Right atrium auricular region (tissue), 2 donors: ENCODE measurements at regions not wholly inside any gene's neighbourhood (a gene's known extent, or its start where the extent isn't known, plus 50 kb on each side); places are given as distances from the start of the nearest gene placed in this dataset.

Experiments used
- DNase-seq: peaks from one replicate; pipeline ENCODE4 v3.0.0-alpha.2; 2019; ENCODE audit warnings: low spot score
- H3K27ac ChIP-seq, 2 donors: fragments of 200-600 bp; sonication (generic); 1 replicate in 1 of 2; 2 replicates in 1 of 2; pipeline ENCODE4 v1.5.1; 2016 to 2019
- H3K27me3 ChIP-seq, 2 donors: fragments of 200-600 bp; sonication (generic); one replicate each; pipeline versions ENCODE4 v1.5.1 to v1.6.0; 2017 to 2019
- H3K36me3 ChIP-seq: fragments of 200-600 bp; sonication (generic); one replicate; pipeline ENCODE4 v1.5.1; 2016
- H3K4me1 ChIP-seq, 2 donors: fragments of 200-600 bp; sonication (generic); one replicate each; pipeline versions ENCODE4 v1.5.1 to v1.6.0; 2017 to 2019
- H3K4me3 ChIP-seq, 2 donors: fragments of 200-600 bp; sonication (generic); 1 replicate in 1 of 2; 2 replicates in 1 of 2; pipeline ENCODE4 v1.5.1; 2017 to 2019; ENCODE audit warnings: mild to moderate bottlenecking in 1 of 2, moderate library complexity in 1 of 2
- H3K9me3 ChIP-seq, 2 donors: fragments of 200-600 bp; sonication (generic); one replicate each; pipeline ENCODE4 v1.5.1; 2019
- TF ChIP-seq, protein P1 (sequence below), 2 donors: fragments of 200-600 bp; sonication (generic); IDR thresholded peaks; one replicate each; pipeline ENCODE4 v1.5.1; 2019; ENCODE audit warnings: antibody characterized with exemption in 2 of 2

DNA sequence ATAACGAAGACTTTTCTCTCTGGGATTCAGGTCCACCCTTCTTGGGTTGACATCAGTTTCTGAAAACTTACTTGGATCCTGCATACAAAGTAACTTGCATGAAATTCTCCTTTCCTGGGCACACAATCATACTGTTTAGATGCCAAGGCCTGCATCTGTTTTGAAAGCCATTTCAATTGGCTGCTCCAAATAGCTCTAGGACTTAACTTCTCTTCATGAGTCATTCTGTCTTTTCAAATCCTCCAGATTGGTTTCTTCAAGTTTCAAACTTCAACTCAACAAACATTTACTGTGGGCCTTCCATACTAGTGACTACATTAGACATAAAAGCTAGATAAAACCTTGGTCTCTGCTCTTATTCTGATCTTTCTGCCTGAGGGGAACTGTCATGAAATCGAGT, 54.8 kb upstream of the HMHB1 start:
- peaks cover 0 to 20% of the 10 kb centered on the region in 2 donors for H3K4me1 ChIP-seq
- H3K9me3 ChIP-seq, result no peaks in the 10 kb centered on the region
- no peak for DNase-seq
- H3K27ac ChIP-seq, result no peak overlapping the region
- TF ChIP-seq, protein P1, sequence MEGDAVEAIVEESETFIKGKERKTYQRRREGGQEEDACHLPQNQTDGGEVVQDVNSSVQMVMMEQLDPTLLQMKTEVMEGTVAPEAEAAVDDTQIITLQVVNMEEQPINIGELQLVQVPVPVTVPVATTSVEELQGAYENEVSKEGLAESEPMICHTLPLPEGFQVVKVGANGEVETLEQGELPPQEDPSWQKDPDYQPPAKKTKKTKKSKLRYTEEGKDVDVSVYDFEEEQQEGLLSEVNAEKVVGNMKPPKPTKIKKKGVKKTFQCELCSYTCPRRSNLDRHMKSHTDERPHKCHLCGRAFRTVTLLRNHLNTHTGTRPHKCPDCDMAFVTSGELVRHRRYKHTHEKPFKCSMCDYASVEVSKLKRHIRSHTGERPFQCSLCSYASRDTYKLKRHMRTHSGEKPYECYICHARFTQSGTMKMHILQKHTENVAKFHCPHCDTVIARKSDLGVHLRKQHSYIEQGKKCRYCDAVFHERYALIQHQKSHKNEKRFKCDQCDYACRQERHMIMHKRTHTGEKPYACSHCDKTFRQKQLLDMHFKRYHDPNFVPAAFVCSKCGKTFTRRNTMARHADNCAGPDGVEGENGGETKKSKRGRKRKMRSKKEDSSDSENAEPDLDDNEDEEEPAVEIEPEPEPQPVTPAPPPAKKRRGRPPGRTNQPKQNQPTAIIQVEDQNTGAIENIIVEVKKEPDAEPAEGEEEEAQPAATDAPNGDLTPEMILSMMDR (IDR thresholded peaks at IDR 0.05), result no peak
- no peaks in the 10 kb centered on the region for H3K36me3 ChIP-seq
- H3K27me3 ChIP-seq, result no peaks in the 10 kb centered on the region
- no peak overlapping the region for H3K4me3 ChIP-seq

DNA sequence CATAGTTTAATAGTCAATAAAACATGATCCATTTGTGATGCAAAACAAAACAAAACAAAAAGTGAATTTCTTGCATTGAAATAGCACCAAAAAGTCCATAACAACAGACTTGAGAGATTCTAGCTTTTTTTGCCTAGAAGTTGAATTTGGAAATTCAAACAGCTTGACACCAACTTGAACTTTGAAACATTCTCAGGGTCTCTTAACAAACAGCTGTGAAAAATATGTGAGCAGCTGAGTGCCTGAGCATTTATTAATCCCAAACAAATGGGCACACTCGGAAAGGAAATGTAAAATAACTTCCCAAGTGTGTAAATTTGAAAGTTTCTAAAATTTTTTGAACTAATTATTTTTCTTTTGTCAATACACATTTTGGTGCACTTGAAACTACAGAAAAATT, 56.0 kb upstream of the HMHB1 start:
- H3K27ac ChIP-seq, result no peak overlapping the region
- TF ChIP-seq, protein P1 (IDR thresholded peaks at IDR 0.05), result no peak
- H3K9me3 ChIP-seq, result no peaks in the 10 kb centered on the region
- DNase-seq, result no peak
- peaks cover 0 to 20% of the 10 kb centered on the region in 2 donors for H3K4me1 ChIP-seq
- no peaks in the 10 kb centered on the region for H3K27me3 ChIP-seq
- H3K4me3 ChIP-seq, result no peak overlapping the region
- no peaks in the 10 kb centered on the region for H3K36me3 ChIP-seq

DNA sequence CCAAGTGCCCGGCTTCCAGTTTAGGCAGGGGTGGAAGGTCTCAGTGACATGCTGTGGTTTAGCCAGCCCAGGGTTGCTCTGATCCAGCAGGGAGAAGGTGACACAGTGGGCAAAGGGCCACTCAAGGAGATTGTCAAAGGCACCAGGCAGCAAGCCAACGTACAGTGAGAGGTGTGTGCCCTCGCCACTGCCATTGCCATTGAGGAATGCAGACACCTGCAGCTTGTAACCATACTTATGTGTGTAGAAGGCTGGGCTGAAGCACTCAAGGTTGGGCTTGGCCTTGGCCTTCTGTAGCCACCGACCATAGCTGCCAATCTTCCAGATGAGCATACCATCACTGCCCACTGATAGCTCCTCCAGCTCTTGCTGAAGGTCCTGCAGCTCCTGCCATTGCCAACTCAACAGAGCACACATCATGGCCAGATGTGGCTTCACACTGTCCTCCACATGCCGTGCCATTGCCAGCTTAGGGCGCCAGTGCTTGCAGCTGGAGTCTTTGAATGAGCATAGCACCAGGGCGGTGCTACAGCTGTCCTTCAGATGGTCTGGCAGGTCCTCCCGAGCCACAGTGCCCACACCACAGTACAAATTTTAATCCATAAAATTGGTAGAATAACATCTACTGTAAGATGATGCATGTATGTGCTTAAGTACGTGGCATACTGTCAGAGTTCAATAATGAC, 59.7 kb upstream of the HMHB1 start:
- Histone ChIP-seq H3K27me3 (no peaks in the 10 kb centered on the region), H3K27ac (no peak overlapping the region), H3K4me3 (no peak overlapping the region), H3K36me3 (no peaks in the 10 kb centered on the region), H3K9me3 (no peaks in the 10 kb centered on the region), H3K4me1 (no peaks in the 10 kb centered on the region)
- DNase-seq, result no peak
- TF ChIP-seq, protein P1 (IDR thresholded peaks at IDR 0.05), result no peak

DNA sequence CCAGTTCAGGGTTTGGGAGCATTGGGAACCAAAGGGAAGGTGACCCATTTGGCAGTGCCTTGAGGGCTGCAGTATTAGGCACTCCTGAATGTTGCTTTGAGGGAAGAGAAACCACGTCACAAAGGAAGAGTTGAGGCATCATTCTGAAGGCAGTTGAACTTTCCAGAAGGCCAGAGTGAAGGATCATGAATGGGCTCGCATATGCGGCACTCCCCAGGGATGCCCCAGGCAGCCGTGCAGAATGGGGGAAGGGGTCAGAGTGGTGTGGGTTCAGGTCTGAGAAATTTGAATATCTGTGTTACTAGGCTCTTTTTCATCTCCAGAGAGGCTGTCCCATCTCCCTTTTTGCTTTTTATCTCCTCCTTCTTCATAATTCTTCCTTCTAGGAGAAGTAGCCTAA, 60.6 kb upstream of the HMHB1 start:
- H3K27ac ChIP-seq, result no peak overlapping the region
- TF ChIP-seq, protein P1 (IDR thresholded peaks at IDR 0.05), result no peak
- no peaks in the 10 kb centered on the region for H3K27me3 ChIP-seq
- DNase-seq, result no peak
- no peaks in the 10 kb centered on the region for H3K4me1 ChIP-seq
- H3K36me3 ChIP-seq, result no peaks in the 10 kb centered on the region
- no peaks in the 10 kb centered on the region for H3K9me3 ChIP-seq
- no peak overlapping the region for H3K4me3 ChIP-seq

DNA sequence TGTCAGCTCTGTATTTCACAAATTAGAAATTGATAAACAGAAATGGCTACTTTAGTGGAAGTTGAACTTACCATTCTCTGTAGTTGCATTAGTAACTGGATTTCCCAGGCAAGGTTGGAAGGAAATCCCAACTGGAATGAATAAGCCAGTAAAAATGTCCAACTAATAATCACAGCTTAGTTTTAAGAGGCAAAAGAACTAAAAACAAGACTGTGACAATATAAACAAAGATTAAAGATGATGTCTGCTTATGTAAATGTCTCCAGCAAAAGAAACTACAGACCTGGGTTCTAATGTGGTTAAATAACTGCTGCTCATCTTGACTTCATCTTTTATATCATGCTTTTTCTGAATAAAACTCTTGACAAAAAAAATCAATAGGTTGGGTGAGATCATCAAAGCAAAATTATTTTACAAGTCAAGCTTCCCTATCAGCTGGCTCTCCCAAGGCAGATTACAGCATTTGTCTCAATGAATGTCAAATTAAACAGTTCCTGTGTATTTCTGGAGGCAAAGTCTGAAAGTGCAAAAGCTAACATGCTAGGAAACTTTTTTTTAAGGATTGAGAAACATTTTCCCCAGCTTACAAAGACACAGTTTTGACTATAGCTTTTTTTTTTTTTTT, 62.3 kb upstream of the HMHB1 start:
- no peaks in the 10 kb centered on the region for H3K27me3 ChIP-seq
- H3K9me3 ChIP-seq, result no peaks in the 10 kb centered on the region
- DNase-seq, result no peak
- H3K27ac ChIP-seq, result no peak overlapping the region
- H3K4me1 ChIP-seq, result no peaks in the 10 kb centered on the region
- no peaks in the 10 kb centered on the region for H3K36me3 ChIP-seq
- TF ChIP-seq, protein P1 (IDR thresholded peaks at IDR 0.05), result no peak
- H3K4me3 ChIP-seq, result no peak overlapping the region

DNA sequence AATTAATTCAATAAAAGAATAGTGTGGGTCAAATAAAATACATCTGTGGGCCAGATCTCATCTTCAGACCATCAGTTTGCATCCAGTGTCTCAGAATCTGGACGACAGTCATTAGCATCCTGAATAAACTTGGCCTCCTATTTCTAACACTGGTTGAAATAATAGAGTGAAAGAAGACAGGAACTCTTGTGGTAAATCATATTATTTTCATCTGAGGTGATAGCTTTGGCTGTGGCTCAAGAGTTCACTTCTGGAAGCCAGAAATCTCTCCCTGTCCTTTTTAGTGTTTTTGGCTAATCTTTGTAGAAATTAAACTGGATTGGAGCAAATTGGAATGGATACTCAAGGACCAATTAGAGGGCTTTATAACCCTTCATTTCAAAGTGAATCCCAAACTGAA, 63.4 kb upstream of the HMHB1 start:
- Histone ChIP-seq H3K4me3 (no peak overlapping the region), H3K27ac (no peak overlapping the region), H3K4me1 (no peaks in the 10 kb centered on the region), H3K36me3 (no peaks in the 10 kb centered on the region), H3K27me3 (no peaks in the 10 kb centered on the region), H3K9me3 (no peaks in the 10 kb centered on the region)
- TF ChIP-seq, protein P1 (IDR thresholded peaks at IDR 0.05), result no peak
- DNase-seq, result no peak
